IMR-90 (cell line): ENCODE measurements at regions not wholly inside any gene's neighbourhood (a gene's known extent, or its start where the extent isn't known, plus 50 kb on each side); places are given as distances from the start of the nearest gene placed in this dataset.

Source experiments
- ATAC-seq: fragments of 200-7000 bp; cut with Tn5 transposase; 2 replicates; pipeline ENCODE4 v1.9.1; 2020; ENCODE audit warnings: low read depth, mild to moderate bottlenecking, moderate library complexity
- BruUV-seq: library from RNA; stranded (reverse); fragments of 400-500 nt; replicated peaks from 2 replicates; lab custom pipeline; 2021; lab: Mats Ljungman, UMichigan
- CTCF ChIA-PET: fragments of 300-600 bp; formaldehyde crosslinking; extraction: SDS; loops from one replicate; lab custom pipeline; 2021; ENCODE audit warnings: antibody characterized with exemption; lab: Yijun Ruan, JAX
- POLR2A ChIA-PET: fragments of 300-600 bp; sonication (Branson Sonifier 250); formaldehyde crosslinking; loops from one replicate; lab custom pipeline; 2022; ENCODE audit warnings: antibody characterized with exemption; ENCODE audit not compliant: unreplicated experiment; lab: Charles Lee
- DNase-seq: peaks from one replicate; pipeline ENCODE4 v3.0.0; 2013
- H2AFZ ChIP-seq: replicated peaks from 2 replicates; pipeline ENCODE3; 2013; ENCODE audit warnings: low read length, mild to moderate bottlenecking; ENCODE audit not compliant: poor library complexity
- H2AK5ac ChIP-seq: 2 replicates; pipeline ENCODE4 v1.6.1; 2013; ENCODE audit warnings: low read depth, low read length, inconsistent platforms
- H2AK9ac ChIP-seq: replicated peaks from 2 replicates; pipeline ENCODE3; 2013; ENCODE audit warnings: mild to moderate bottlenecking, low read depth, low read length, moderate library complexity; ENCODE audit not compliant: poor library complexity
- H2BK120ac ChIP-seq: 2 replicates; pipeline ENCODE4 v1.6.1; 2013; ENCODE audit warnings: low read depth, low read length, inconsistent platforms
- H2BK15ac ChIP-seq: 3 replicates; pipeline ENCODE4 v1.6.1; 2013; ENCODE audit warnings: low read depth, low read length, inconsistent platforms
- H2BK20ac ChIP-seq: 2 replicates; pipeline ENCODE4 v1.6.1; 2013; ENCODE audit warnings: low read depth, mild to moderate bottlenecking, inconsistent platforms, low read length, moderate library complexity
- H2BK5ac ChIP-seq: 2 replicates; pipeline ENCODE4 v1.6.1; 2013; ENCODE audit warnings: mild to moderate bottlenecking, low read depth, low read length, inconsistent platforms; ENCODE audit not compliant: poor library complexity, severe bottlenecking
- H3K14ac ChIP-seq: replicated peaks from 2 replicates; pipeline ENCODE4 v1.6.1; 2013; ENCODE audit warnings: low read depth, low read length, inconsistent platforms
- H3K18ac ChIP-seq: 2 replicates; pipeline ENCODE4 v1.6.1; 2013; ENCODE audit warnings: low read depth, low read length, control low read depth
- H3K23ac ChIP-seq: 2 replicates; pipeline ENCODE4 v1.6.1; 2013; ENCODE audit warnings: low read depth, low read length, inconsistent platforms
- H3K27ac ChIP-seq: 2 replicates; pipeline ENCODE4 v1.5.1; 2013; ENCODE audit warnings: mild to moderate bottlenecking, control low read depth, low read length; ENCODE audit not compliant: insufficient read depth
- H3K27me3 ChIP-seq: 2 replicates; pipeline ENCODE4 v1.6.1; 2013; ENCODE audit warnings: low read length; ENCODE audit not compliant: control insufficient read depth, insufficient read depth
- H3K36me3 ChIP-seq: 2 replicates; pipeline ENCODE4 v1.6.1; 2013; ENCODE audit warnings: low read length, mixed read lengths; ENCODE audit not compliant: control insufficient read depth, insufficient read depth
- H3K4ac ChIP-seq: 2 replicates; pipeline ENCODE4 v1.6.1; 2013; ENCODE audit warnings: low read depth, low read length, inconsistent platforms
- H3K4me1 ChIP-seq: 2 replicates; pipeline ENCODE4 v1.6.1; 2013; ENCODE audit warnings: low read length, mixed read lengths; ENCODE audit not compliant: control insufficient read depth, insufficient read depth
- H3K4me2 ChIP-seq: 2 replicates; pipeline ENCODE4 v1.6.1; 2013; ENCODE audit warnings: low read depth, mild to moderate bottlenecking, control low read depth, low read length, moderate library complexity
- H3K4me3 ChIP-seq: 2 replicates; pipeline ENCODE4 v1.5.1; 2013; ENCODE audit warnings: low read depth, mild to moderate bottlenecking, control low read depth, low read length, moderate library complexity; ENCODE audit not compliant: insufficient read depth
- H3K56ac ChIP-seq: 2 replicates; pipeline ENCODE4 v1.6.1; 2013; ENCODE audit warnings: low read length, inconsistent platforms; ENCODE audit not compliant: insufficient read depth; ENCODE audit errors: extremely low read depth
- H3K79me1 ChIP-seq, 2 experiments: 2 replicates each; pipeline ENCODE4 v1.6.1; 2013; ENCODE audit warnings: low read length in 2 of 2, inconsistent platforms in 1 of 2, low read depth in 1 of 2
- H3K9ac ChIP-seq: 2 replicates; pipeline ENCODE4 v1.6.1; 2013; ENCODE audit warnings: low read depth, low read length, control low read depth
- H3K9me1 ChIP-seq: 2 replicates; pipeline ENCODE4 v1.6.1; 2013; ENCODE audit warnings: low read length, inconsistent platforms; ENCODE audit not compliant: insufficient read depth
- H3K9me3 ChIP-seq: 2 replicates; pipeline ENCODE4 v1.6.1; 2013; ENCODE audit warnings: low read length; ENCODE audit not compliant: control insufficient read depth, insufficient read depth
- H4K20me1 ChIP-seq: 2 replicates; pipeline ENCODE4 v1.6.1; 2013; ENCODE audit warnings: low read length, inconsistent platforms; ENCODE audit not compliant: insufficient read depth
- H4K5ac ChIP-seq: 2 replicates; pipeline ENCODE4 v1.6.1; 2013; ENCODE audit warnings: mild to moderate bottlenecking, low read depth, low read length, control low read depth
- H4K8ac ChIP-seq, 2 experiments: 2 replicates each; pipeline ENCODE4 v1.6.1; 2013; ENCODE audit warnings: low read depth in 2 of 2, low read length in 2 of 2, control low read depth in 1 of 2, inconsistent platforms in 1 of 2
- H4K91ac ChIP-seq: 2 replicates; pipeline ENCODE4 v1.6.1; 2013; ENCODE audit warnings: low read depth, low read length, inconsistent platforms; ENCODE audit not compliant: insufficient read depth
- BHLHE40 ChIP-seq: fragments of 150-350 bp; IDR thresholded peaks from 2 replicates; pipeline ENCODE4 v1.6.1; 2016; ENCODE audit warnings: mild to moderate bottlenecking, low read depth, low read length
- CHD1 ChIP-seq: IDR thresholded peaks from 2 replicates; pipeline ENCODE4 v1.6.1; 2012; ENCODE audit warnings: low read depth, low read length, improper control_type of control experiment
- FOS ChIP-seq: fragments of 150-350 bp; IDR thresholded peaks from 2 replicates; pipeline ENCODE4 v1.6.1; 2016; ENCODE audit warnings: low read depth, low read length
- MXI1 ChIP-seq: IDR thresholded peaks from 2 replicates; pipeline ENCODE4 v1.6.1; 2012; ENCODE audit warnings: low read depth, mild to moderate bottlenecking, low read length, moderate library complexity, borderline replicate concordance
- RAD21 ChIP-seq: IDR thresholded peaks from 2 replicates; pipeline ENCODE4 v1.6.1; 2012; ENCODE audit warnings: low read length, improper control_type of control experiment
- RCOR1 ChIP-seq: IDR thresholded peaks from 2 replicates; pipeline ENCODE4 v1.6.1; 2012; ENCODE audit warnings: mild to moderate bottlenecking, low read length, improper control_type of control experiment; ENCODE audit not compliant: insufficient replicate concordance
- RFX5 ChIP-seq: IDR thresholded peaks from 2 replicates; pipeline ENCODE4 v1.8.0; 2012; ENCODE audit warnings: low read depth, mild to moderate bottlenecking, low read length, moderate library complexity
- USF2 ChIP-seq: fragments of 150-350 bp; IDR thresholded peaks from 2 replicates; pipeline ENCODE4 v1.6.1; 2017; ENCODE audit warnings: mild to moderate bottlenecking, antibody characterized with exemption, low read length, low read depth
- WGBS, 2 experiments: methylation state at CpG; one replicate each; pipeline versions ENCODE4 v1.1.5 to v1.1.7; 2013; ENCODE audit warnings: missing lambda C conversion rate in 2 of 2; ENCODE audit not compliant: insufficient read length in 1 of 2; ENCODE audit errors: extremely low coverage in 2 of 2; 5-methylcytosine and 5-hydroxymethylcytosine counted together
- dilution Hi-C: fragments of 300-500 bp; cut with HindIII; formaldehyde crosslinking; loops from one replicate; pipeline ENCODE4 v1.14.3; 2018; ENCODE audit warnings: low sequenced_read_pairs; ENCODE audit not compliant: unreplicated experiment
- in situ Hi-C: fragments of 300-500 bp; cut with MboI; formaldehyde crosslinking; loops from 3 replicates; pipeline ENCODE4 v1.14.3; 2019; ENCODE audit warnings: low sequenced_read_pairs, inconsistent platforms, mixed read lengths
- intact Hi-C: fragments of 100-400 bp; cut with micrococcal nuclease; formaldehyde crosslinking; loops from 2 replicates; pipeline ENCODE4 v1.10.0; 2022
- TF ChIP-seq, protein P1 (sequence below): fragments of 150-350 bp; IDR thresholded peaks from 2 replicates; pipeline ENCODE4 v1.6.1; 2016; ENCODE audit warnings: low read depth, mild to moderate bottlenecking, low read length, moderate library complexity, borderline replicate concordance

DNA sequence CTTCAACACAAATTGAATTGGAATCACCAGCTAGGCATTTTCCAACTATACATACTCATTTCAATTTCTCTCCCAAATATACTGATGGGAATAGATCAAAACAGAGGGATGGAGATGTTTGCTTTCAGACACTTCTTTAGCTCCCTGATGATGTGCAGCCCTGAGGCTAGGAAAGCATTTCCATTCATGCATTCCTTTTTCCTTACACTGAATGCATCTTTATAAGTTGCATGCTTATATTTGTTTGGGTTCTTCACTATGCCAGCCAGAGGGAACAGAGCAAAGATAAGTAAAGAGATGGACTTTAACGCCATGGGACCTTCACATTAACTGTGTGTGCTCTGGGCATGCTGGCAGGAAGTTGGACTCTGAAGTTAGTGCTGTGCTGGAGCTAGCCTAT is 696.5 kb upstream of the CDH9 start:
- no peaks in the 10 kb centered on the region for H4K20me1 ChIP-seq
- H3K9ac ChIP-seq: no peak overlapping the region
- no peak overlapping the region for H3K4me3 ChIP-seq
- no peaks in the 10 kb centered on the region for H3K4me1 ChIP-seq
- H2AFZ ChIP-seq: no peak overlapping the region
- H2BK5ac ChIP-seq: no peak overlapping the region
- H2BK15ac ChIP-seq: no peak overlapping the region
- H3K9me1 ChIP-seq: no peaks in the 10 kb centered on the region
- no peak overlapping the region for H2AK5ac ChIP-seq
- no peak overlapping the region for H3K18ac ChIP-seq
- H3K4me2 ChIP-seq: no peak overlapping the region
- TF ChIP-seq CHD1 (no peak), BHLHE40 (no peak), RFX5 (no peak), MXI1 (no peak), RAD21 (no peak), FOS (no peak), USF2 (no peak), RCOR1 (no peak)
- TF ChIP-seq, protein P1, sequence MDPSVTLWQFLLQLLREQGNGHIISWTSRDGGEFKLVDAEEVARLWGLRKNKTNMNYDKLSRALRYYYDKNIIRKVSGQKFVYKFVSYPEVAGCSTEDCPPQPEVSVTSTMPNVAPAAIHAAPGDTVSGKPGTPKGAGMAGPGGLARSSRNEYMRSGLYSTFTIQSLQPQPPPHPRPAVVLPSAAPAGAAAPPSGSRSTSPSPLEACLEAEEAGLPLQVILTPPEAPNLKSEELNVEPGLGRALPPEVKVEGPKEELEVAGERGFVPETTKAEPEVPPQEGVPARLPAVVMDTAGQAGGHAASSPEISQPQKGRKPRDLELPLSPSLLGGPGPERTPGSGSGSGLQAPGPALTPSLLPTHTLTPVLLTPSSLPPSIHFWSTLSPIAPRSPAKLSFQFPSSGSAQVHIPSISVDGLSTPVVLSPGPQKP: no peak
- POLR2A ChIA-PET: no interaction called here
- CTCF ChIA-PET: no interaction called here
- BruUV-seq: no TSS peak
- H4K8ac ChIP-seq: no peak overlapping the region
- no peak overlapping the region for H3K23ac ChIP-seq
- no peak overlapping the region for H4K5ac ChIP-seq
- no peak overlapping the region for H2AK9ac ChIP-seq
- no peaks in the 10 kb centered on the region for H3K79me1 ChIP-seq
- WGBS, 2 experiments: no CpG with 5 or more reads among the region's 1 CpG
- no peak overlapping the region for H4K91ac ChIP-seq
- DNase-seq: no peak
- no peak overlapping the region for H2BK120ac ChIP-seq
- in situ Hi-C loops (no loop called here), intact Hi-C loops (no loop called here), dilution Hi-C loops (no loop called here)
- no peak overlapping the region for H3K14ac ChIP-seq
- H3K36me3 ChIP-seq: no peaks in the 10 kb centered on the region
- no peaks in the 10 kb centered on the region for H3K27me3 ChIP-seq
- H3K56ac ChIP-seq: no peak overlapping the region
- H3K27ac ChIP-seq: no peak overlapping the region
- no peak overlapping the region for H3K4ac ChIP-seq
- no peak overlapping the region for H2BK20ac ChIP-seq
- no peak for ATAC-seq
- H3K9me3 ChIP-seq: peaks cover 5% of the 10 kb centered on the region
